Fibroblast of the aortic adventitia (primary cell): ENCODE measurements at regions not wholly inside any gene's neighbourhood (a gene's known extent, or its start where the extent isn't known, plus 50 kb on each side); places are given as distances from the start of the nearest gene placed in this dataset.

Experiments
- DNase-seq: peaks from one replicate; pipeline ENCODE4 v3.0.0-alpha.2; 2010; ENCODE audit warnings: low read depth
- H3K4me3 ChIP-seq: 2 replicates; pipeline ENCODE4 v1.5.1; 2011; ENCODE audit warnings: low read depth, mild to moderate bottlenecking, control low read depth, low read length, moderate library complexity
- CTCF ChIP-seq: IDR thresholded peaks from 2 replicates; pipeline ENCODE4 v1.5.1; 2011; ENCODE audit warnings: mild to moderate bottlenecking, low read length, control low read depth, inconsistent platforms; ENCODE audit not compliant: insufficient read depth

- no peak overlapping the region for H3K4me3 ChIP-seq
- TF ChIP-seq CTCF = no peak
- DNase-seq = no peak
Observed at GRCh38 chr13:81676008-81676407, 1335.1 kb upstream of the SPRY2 start.

- no peak for TF ChIP-seq CTCF
- no peak for DNase-seq
- no peak overlapping the region for H3K4me3 ChIP-seq
Observed at GRCh38 chr13:81671064-81671463, 1330.1 kb upstream of the SPRY2 start.

- DNase-seq = no peak
- no peak for TF ChIP-seq CTCF
- H3K4me3 ChIP-seq = no peak overlapping the region
Observed at GRCh38 chr13:81670048-81670447, 1329.1 kb upstream of the SPRY2 start.

- no peak for TF ChIP-seq CTCF
- DNase-seq = no peak
- no peak overlapping the region for H3K4me3 ChIP-seq
Observed at GRCh38 chr13:81664872-81665271, 1323.9 kb upstream of the SPRY2 start.

- no peak for TF ChIP-seq CTCF
- H3K4me3 ChIP-seq = no peak overlapping the region
Observed at GRCh38 chr13:81659984-81660383, 1319.1 kb upstream of the SPRY2 start.

GRCh38 chr13:81658598-81659370 is 1317.9 kb upstream of the SPRY2 start:
- H3K4me3 ChIP-seq = no peak overlapping the region
- DNase-seq = no peak
- TF ChIP-seq CTCF = no peak

More at GRCh38 chr13:81659984-81660383, 1319.1 kb upstream of the SPRY2 start:
- DNase-seq = no peak
